GM23338 (cell line): ENCODE measurements at regions not wholly inside any gene's neighbourhood (a gene's known extent, or its start where the extent isn't known, plus 50 kb on each side); places are given as distances from the start of the nearest gene placed in this dataset.

ENCODE experiments used
- ATAC-seq: fragments of 200-7000 bp; cut with Tn5 transposase; 3 replicates; pipeline ENCODE4 v1.9.1; 2020
- DNase-seq: peaks from one replicate; pipeline ENCODE4 v3.0.0-alpha.2; 2015; ENCODE audit warnings: low spot score
- H2AFZ ChIP-seq: fragments of 200-600 bp; sonication (generic); 2 replicates; pipeline ENCODE4 v1.8.0; 2016; ENCODE audit warnings: antibody characterized with exemption, mild to moderate bottlenecking, moderate library complexity
- H3F3A ChIP-seq: fragments of 200-600 bp; sonication (generic); replicated peaks from 2 replicates; pipeline ENCODE4 v1.8.0; 2017; ENCODE audit warnings: antibody characterized with exemption, mixed run types, low read depth
- H3K27ac ChIP-seq: fragments of 200-600 bp; sonication (generic); 2 replicates; pipeline ENCODE4 v1.6.1; 2016; ENCODE audit warnings: low read depth
- H3K27me3 ChIP-seq: fragments of 200-600 bp; sonication (generic); 2 replicates; pipeline ENCODE4 v1.8.0; 2016; ENCODE audit warnings: mild to moderate bottlenecking, mixed run types, moderate library complexity; ENCODE audit not compliant: insufficient read depth
- H3K36me3 ChIP-seq: fragments of 200-600 bp; sonication (generic); 2 replicates; pipeline ENCODE4 v1.8.0; 2016; ENCODE audit warnings: mild to moderate bottlenecking; ENCODE audit not compliant: insufficient read depth
- H3K4me1 ChIP-seq: fragments of 200-600 bp; sonication (generic); 2 replicates; pipeline ENCODE4 v1.8.0; 2016; ENCODE audit warnings: mild to moderate bottlenecking, moderate library complexity; ENCODE audit not compliant: insufficient read depth
- H3K4me2 ChIP-seq: fragments of 200-600 bp; sonication (generic); 2 replicates; pipeline ENCODE4 v1.7.1; 2017; ENCODE audit warnings: mixed run types
- H3K4me3 ChIP-seq: fragments of 200-600 bp; sonication (generic); 2 replicates; pipeline ENCODE4 v1.6.1; 2016; ENCODE audit warnings: mixed run types
- H3K79me2 ChIP-seq: fragments of 200-600 bp; sonication (generic); replicated peaks from 2 replicates; pipeline ENCODE4 v1.8.0; 2017; ENCODE audit warnings: mild to moderate bottlenecking; ENCODE audit not compliant: insufficient read depth
- H3K9me2 ChIP-seq: fragments of 200-600 bp; sonication (generic); 2 replicates; pipeline ENCODE4 v1.8.0; 2017; ENCODE audit not compliant: insufficient read depth
- H4K20me1 ChIP-seq: fragments of 200-600 bp; sonication (generic); replicated peaks from 2 replicates; pipeline ENCODE4 v1.8.0; 2017; ENCODE audit warnings: mild to moderate bottlenecking; ENCODE audit not compliant: insufficient read depth
- H3K27ac Mint-ChIP-seq: 2 replicates; pipeline ENCODE4 v1.8.0; 2020; ENCODE audit warnings: inconsistent platforms, mild to moderate bottlenecking, moderate library complexity, mixed read lengths
- H3K27me3 Mint-ChIP-seq: 3 replicates; pipeline ENCODE4 v1.8.0; 2022; ENCODE audit warnings: low read depth, mild to moderate bottlenecking, moderate library complexity, mixed read lengths, inconsistent platforms; ENCODE audit not compliant: insufficient read depth, poor library complexity
- H3K36me3 Mint-ChIP-seq: 3 replicates; pipeline ENCODE4 v1.8.0; 2021; ENCODE audit warnings: low read depth, mild to moderate bottlenecking, inconsistent platforms, moderate library complexity, mixed read lengths
- H3K4me1 Mint-ChIP-seq: 3 replicates; pipeline ENCODE4 v1.8.0; 2020; ENCODE audit warnings: mild to moderate bottlenecking, inconsistent platforms, mixed read lengths
- H3K4me3 Mint-ChIP-seq: 3 replicates; pipeline ENCODE4 v1.8.0; 2021; ENCODE audit warnings: moderate library complexity, mild to moderate bottlenecking, inconsistent platforms, mixed read lengths
- H3K9me3 Mint-ChIP-seq: 3 replicates; pipeline ENCODE4 v1.8.0; 2020; ENCODE audit warnings: moderate library complexity, mild to moderate bottlenecking, inconsistent platforms, mixed read lengths
- ETS1 ChIP-seq: IDR thresholded peaks from 2 replicates; pipeline ENCODE4 v1.6.1; 2016; ENCODE audit warnings: antibody characterized with exemption
- EZH2 ChIP-seq: fragments of 200-600 bp; sonication (generic); IDR thresholded peaks from one replicate; pipeline ENCODE4 v1.8.0; 2017; ENCODE audit warnings: antibody characterized with exemption, mild to moderate bottlenecking, low read depth; ENCODE audit not compliant: unreplicated experiment
- EZH2phosphoT487 ChIP-seq: fragments of 200-600 bp; sonication (generic); IDR thresholded peaks from one replicate; pipeline ENCODE4 v1.8.1; 2018; ENCODE audit warnings: antibody characterized with exemption; ENCODE audit not compliant: unreplicated experiment
- JUNB ChIP-seq: IDR thresholded peaks from one replicate; pipeline ENCODE4 v1.6.1; 2016; ENCODE audit warnings: antibody characterized with exemption; ENCODE audit not compliant: unreplicated experiment
- NANOG ChIP-seq: IDR thresholded peaks from 2 replicates; pipeline ENCODE4 v1.6.1; 2016; ENCODE audit warnings: antibody characterized with exemption, borderline replicate concordance
- POLR2AphosphoS5 ChIP-seq: IDR thresholded peaks from 2 replicates; pipeline ENCODE4 v1.6.1; 2016; ENCODE audit warnings: antibody characterized with exemption, low read depth
- STAT1 ChIP-seq: IDR thresholded peaks from one replicate; pipeline ENCODE4 v1.6.1; 2016; ENCODE audit warnings: antibody characterized with exemption; ENCODE audit not compliant: unreplicated experiment
- ZNF114 ChIP-seq: fragments of 250-450 bp; sonication (Bioruptor Pico); IDR thresholded peaks from 2 replicates; pipeline ENCODE4 v1.5.0; 2020; ENCODE audit warnings: mild to moderate bottlenecking, moderate library complexity
- ZNF462 ChIP-seq: fragments of 250-450 bp; sonication (Bioruptor Pico); IDR thresholded peaks from 2 replicates; pipeline ENCODE4 v1.5.0; 2020; ENCODE audit warnings: mild to moderate bottlenecking, moderate library complexity

GRCh38 chr12:103172447-103173112 lies 215.1 kb downstream of the ASCL1 start (continued):
- TF ChIP-seq ZNF462 (CRISPR knock-in tag) (no peak), ETS1 (no peak)

DNA sequence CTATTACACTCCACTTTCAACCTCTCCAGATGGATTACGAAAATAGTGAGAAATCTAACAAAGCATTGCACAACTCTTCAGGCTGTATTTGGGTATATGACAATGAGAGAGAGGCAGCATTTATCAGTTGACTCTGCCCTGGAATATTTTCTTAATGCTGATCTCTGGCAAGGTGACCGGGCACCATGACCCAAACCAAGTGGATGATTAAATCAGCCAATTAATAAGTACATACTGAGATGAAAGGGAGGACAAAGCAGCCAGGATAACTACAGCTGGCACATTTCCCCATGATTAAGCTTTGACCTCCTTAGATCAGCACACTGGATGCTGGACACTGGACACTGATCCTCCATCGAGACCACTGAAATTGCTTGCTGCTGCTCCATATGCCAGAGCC lies 218.2 kb downstream of the ASCL1 start:
- no peak overlapping the region for H3K4me3 Mint-ChIP-seq
- no peak for TF ChIP-seq ZNF114
- TF ChIP-seq POLR2AphosphoS5 = no peak
- no peak for TF ChIP-seq NANOG
- TF ChIP-seq STAT1 = no peak
- no peak for TF ChIP-seq ZNF462 (CRISPR knock-in tag)
- TF ChIP-seq JUNB = no peak
- no peak for TF ChIP-seq EZH2
- TF ChIP-seq EZH2phosphoT487 = no peak

More for the DNA sequence above, 218.2 kb downstream of the ASCL1 start:
- Mint-ChIP-seq H3K27ac (no peak overlapping the region), H3K4me1 (no peaks in the 10 kb centered on the region), H3K27me3 (peaks cover 3% of the 10 kb centered on the region), H3K36me3 (no peaks in the 10 kb centered on the region), H3K9me3 (no peaks in the 10 kb centered on the region)
- Histone ChIP-seq H3K79me2 (no peaks in the 10 kb centered on the region), H3F3A (no peaks in the 10 kb centered on the region), H3K27ac (no peak overlapping the region), H3K4me1 (no peaks in the 10 kb centered on the region), H3K4me2 (no peak overlapping the region), H4K20me1 (no peaks in the 10 kb centered on the region), H3K9me2 (0 out of 2 replicates have a peak, but pooled peaks cover 13% of the 10 kb centered on the region), H3K36me3 (no peaks in the 10 kb centered on the region), H3K4me3 (no peak overlapping the region), H2AFZ (peak overlapping the region; percentile 40; the same call in 1 of the 2 replicates), H3K27me3 (no peaks in the 10 kb centered on the region)
- no peak for DNase-seq
- ATAC-seq = no peak
